BJ (cell line): ENCODE measurements at regions not wholly inside any gene's neighbourhood (a gene's known extent, or its start where the extent isn't known, plus 50 kb on each side); places are given as distances from the start of the nearest gene placed in this dataset.

Experiments used
- CTCF ChIA-PET: fragments of 350-600 bp; formaldehyde crosslinking; extraction: SDS; loops from one replicate; lab custom pipeline; 2021; ENCODE audit warnings: antibody characterized with exemption, inconsistent platforms; lab: Yijun Ruan, JAX
- POLR2A ChIA-PET: fragments of 300-600 bp; sonication (Branson Sonifier 250); formaldehyde crosslinking; extraction: SDS; loops from one replicate; lab custom pipeline; 2021; ENCODE audit warnings: antibody characterized with exemption; lab: Charles Lee
- DNase-seq: peaks from one replicate; pipeline ENCODE4 v3.0.0-alpha.2; 2011; ENCODE audit warnings: low read depth
- H3K27me3 ChIP-seq: 2 replicates; pipeline ENCODE4 v1.6.0; 2011; ENCODE audit warnings: low read length; ENCODE audit not compliant: control insufficient read depth, insufficient read depth
- H3K36me3 ChIP-seq: 2 replicates; pipeline ENCODE4 v1.5.1; 2011; ENCODE audit warnings: low read length; ENCODE audit not compliant: control insufficient read depth, insufficient read depth
- H3K4me3 ChIP-seq: 2 replicates; pipeline ENCODE4 v1.5.1; 2011; ENCODE audit warnings: low read depth, mild to moderate bottlenecking, control low read depth, low read length
- CTCF ChIP-seq: IDR thresholded peaks from 2 replicates; pipeline ENCODE4 v1.5.1; 2011; ENCODE audit warnings: low read depth, mild to moderate bottlenecking, control low read depth, inconsistent platforms, low read length, moderate library complexity; ENCODE audit not compliant: insufficient read depth

GRCh38 chr3:23644099-23644498 lies 161.7 kb upstream of the UBE2E1 start:
- Histone ChIP-seq H3K27me3 (no peaks in the 10 kb centered on the region), H3K36me3 (no peaks in the 10 kb centered on the region), H3K4me3 (no peak overlapping the region)
- TF ChIP-seq CTCF: no peak
- ChIA-PET POLR2A (no interaction called here), CTCF (no interaction called here)
- DNase-seq: no peak

- no peak for TF ChIP-seq CTCF
- ChIA-PET POLR2A (no interaction called here), CTCF (interaction anchor here (0.6 kb wide), 1 partner anchor 12 kb away, joined by 3 read pairs; no protein-coding TSS in a partner anchor)
- no peak overlapping the region for H3K4me3 ChIP-seq
- DNase-seq: no peak
- no peaks in the 10 kb centered on the region for H3K27me3 ChIP-seq
- H3K36me3 ChIP-seq: no peaks in the 10 kb centered on the region
Observed at GRCh38 chr3:23644676-23645075, 161.1 kb upstream of the UBE2E1 start.

- DNase-seq: no peak
- Histone ChIP-seq H3K27me3 (no peaks in the 10 kb centered on the region), H3K4me3 (no peak overlapping the region), H3K36me3 (no peaks in the 10 kb centered on the region)
- no peak for TF ChIP-seq CTCF
- CTCF ChIA-PET: interaction anchor here (0.8 kb wide), 1 partner anchor 35 kb away, joined by 3 read pairs; no protein-coding TSS in a partner anchor
- POLR2A ChIA-PET: no interaction called here
Observed at GRCh38 chr3:23645533-23646183, 160.1 kb upstream of the UBE2E1 start.

GRCh38 chr3:23646184-23646920 lies 159.4 kb upstream of the UBE2E1 start:
- DNase-seq: no peak
- CTCF ChIA-PET: no interaction called here
- POLR2A ChIA-PET: no interaction called here
- no peak for TF ChIP-seq CTCF
- H3K27me3 ChIP-seq: no peaks in the 10 kb centered on the region
- no peaks in the 10 kb centered on the region for H3K36me3 ChIP-seq
- H3K4me3 ChIP-seq: no peak overlapping the region

- TF ChIP-seq CTCF: no peak
- POLR2A ChIA-PET: no interaction called here
Observed at GRCh38 chr3:23647706-23648258, 158.0 kb upstream of the UBE2E1 start.

More at GRCh38 chr3:23647706-23648258, 158.0 kb upstream of the UBE2E1 start:
- no peak overlapping the region for H3K4me3 ChIP-seq
- CTCF ChIA-PET: interaction anchor here (0.7 to 0.8 kb wide), 2 partner anchors 8 to 88 kb away, joined by 3 read pairs; no protein-coding TSS in a partner anchor
- H3K27me3 ChIP-seq: no peaks in the 10 kb centered on the region
- H3K36me3 ChIP-seq: no peaks in the 10 kb centered on the region
- no peak for DNase-seq
